GM18870 (cell line): ENCODE measurements at regions not wholly inside any gene's neighbourhood (a gene's known extent, or its start where the extent isn't known, plus 50 kb on each side); places are given as distances from the start of the nearest gene placed in this dataset.

Source experiments
- ATAC-seq: cut with Tn5 transposase; IDR thresholded peaks from one replicate; pipeline ENCODE4 v1.9.1; 2021; ENCODE audit warnings: moderate library complexity; ENCODE audit not compliant: unreplicated experiment

- ATAC-seq: no peak
Measured at GRCh38 chr2:9156483-9156882, 50.1 kb upstream of the ASAP2 start.

- ATAC-seq: no peak
Measured at GRCh38 chr2:9154061-9154460, 52.6 kb upstream of the ASAP2 start.

GRCh38 chr2:9153643-9153980 is 53.0 kb upstream of the ASAP2 start:
- ATAC-seq: no peak

- ATAC-seq: no peak
Measured at GRCh38 chr2:9152975-9153642, 53.5 kb upstream of the ASAP2 start.

GRCh38 chr2:9150906-9151305 is 55.7 kb upstream of the ASAP2 start:
- ATAC-seq: no peak

GRCh38 chr2:9150568-9150900 is 56.1 kb upstream of the ASAP2 start:
- no peak for ATAC-seq

GRCh38 chr2:9149726-9150567 is 56.7 kb upstream of the ASAP2 start:
- ATAC-seq: no peak

GRCh38 chr2:9149388-9149660 is 57.3 kb upstream of the ASAP2 start:
- no peak for ATAC-seq

GRCh38 chr2:9146646-9147045 is 60.0 kb upstream of the ASAP2 start:
- no peak for ATAC-seq

GRCh38 chr2:9145752-9146430 is 60.7 kb upstream of the ASAP2 start:
- ATAC-seq: no peak

- no peak for ATAC-seq
Measured at GRCh38 chr2:9145109-9145751, 61.4 kb upstream of the ASAP2 start.

GRCh38 chr2:9144617-9145016 is 62.0 kb upstream of the ASAP2 start:
- ATAC-seq: no peak

GRCh38 chr2:9144046-9144445 is 62.6 kb upstream of the ASAP2 start:
- no peak for ATAC-seq

- ATAC-seq: no peak
Measured at GRCh38 chr2:9143264-9143815, 63.3 kb upstream of the ASAP2 start.

GRCh38 chr2:9142551-9143263 is 63.9 kb upstream of the ASAP2 start:
- ATAC-seq: peak; percentile 49

- ATAC-seq: no peak
Measured at GRCh38 chr2:9141706-9142460, 64.7 kb upstream of the ASAP2 start.

GRCh38 chr2:9141091-9141667 is 65.4 kb upstream of the ASAP2 start:
- ATAC-seq: no peak

- ATAC-seq: no peak
Measured at GRCh38 chr2:9140645-9141044, 66.0 kb upstream of the ASAP2 start.

- no peak for ATAC-seq
Measured at GRCh38 chr2:9139491-9140443, 66.8 kb upstream of the ASAP2 start.
